SK-N-SH (cell line): ENCODE measurements at regions not wholly inside any gene's neighbourhood (a gene's known extent, or its start where the extent isn't known, plus 50 kb on each side); places are given as distances from the start of the nearest gene placed in this dataset.

Experiments
- CTCF ChIA-PET: fragments of 300-600, 350-600 bp; formaldehyde crosslinking; extraction: SDS; loops from one replicate; lab custom pipeline; 2021; lab: Yijun Ruan, JAX
- POLR2A ChIA-PET: fragments of 350-600 bp; sonication (Branson Sonifier 250); formaldehyde crosslinking; extraction: SDS; loops from one replicate; lab custom pipeline; 2020; ENCODE audit warnings: antibody characterized with exemption, inconsistent platforms; lab: Yijun Ruan, JAX
- DNase-seq: peaks from one replicate; pipeline ENCODE4 v3.0.0; 2012
- H2AFZ ChIP-seq: fragments of 200-600 bp; sonication (generic); 2 replicates; pipeline ENCODE4 v1.8.1; 2016; ENCODE audit warnings: antibody characterized with exemption, mild to moderate bottlenecking, low read depth
- H3F3A ChIP-seq: fragments of 200-600 bp; sonication (generic); replicated peaks from 2 replicates; pipeline ENCODE3; 2016; ENCODE audit warnings: antibody characterized with exemption, mild to moderate bottlenecking; ENCODE audit not compliant: insufficient read depth
- H3K27ac ChIP-seq, 2 experiments: fragments of 200-500 bp in 1 of 2; fragments of 200-600 bp in 1 of 2; sonication (Bioruptor generic) in 1 of 2; sonication (generic), shearing (Covaris generic) in 1 of 2; 2 replicates each; pipeline versions ENCODE4 v1.5.1 to v1.6.1; 2014 to 2016; ENCODE audit warnings: low read depth in 2 of 2, inconsistent platforms in 1 of 2, low read length in 1 of 2, mild to moderate bottlenecking in 1 of 2, mixed read lengths in 1 of 2
- H3K27me3 ChIP-seq: fragments of 200-600 bp; sonication (generic), shearing (Covaris generic); 2 replicates; pipeline ENCODE4 v1.6.1; 2016; ENCODE audit warnings: mixed run types; ENCODE audit not compliant: insufficient read depth
- H3K36me3 ChIP-seq, 2 experiments: fragments of 200-500 bp in 1 of 2; fragments of 200-600 bp in 1 of 2; sonication (Bioruptor generic) in 1 of 2; sonication (generic) in 1 of 2; replicated peaks in 1 of 2; 2 replicates each; pipeline versions ENCODE3 to v1.5.1; 2014 to 2016; ENCODE audit warnings: low read length in 1 of 2, mild to moderate bottlenecking in 1 of 2; ENCODE audit not compliant: insufficient read depth in 2 of 2, control insufficient read depth in 1 of 2
- H3K4me1 ChIP-seq, 2 experiments: fragments of 200-500 bp in 1 of 2; fragments of 200-600 bp in 1 of 2; sonication (Bioruptor generic) in 1 of 2; sonication (generic), shearing (Covaris generic) in 1 of 2; 2 replicates each; pipeline versions ENCODE4 v1.5.1 to v1.6.1; 2014 to 2016; ENCODE audit warnings: low read depth in 1 of 2, low read length in 1 of 2, mixed run types in 1 of 2; ENCODE audit not compliant: insufficient read depth in 2 of 2, control insufficient read depth in 1 of 2
- H3K4me2 ChIP-seq: fragments of 200-600 bp; sonication (generic), shearing (Covaris generic); 2 replicates; pipeline ENCODE4 v1.6.1; 2017; ENCODE audit warnings: mixed run types
- H3K4me3 ChIP-seq, 2 experiments: fragments of 200-500 bp in 1 of 2; fragments of 200-600 bp in 1 of 2; sonication (Bioruptor generic) in 1 of 2; sonication (generic), shearing (Covaris generic) in 1 of 2; 2 replicates each; pipeline versions ENCODE4 v1.5.1 to v1.8.1; 2014 to 2016; ENCODE audit warnings: low read depth in 2 of 2, inconsistent platforms in 1 of 2, low read length in 1 of 2, mild to moderate bottlenecking in 1 of 2, mixed read lengths in 1 of 2, moderate library complexity in 1 of 2
- H3K79me2 ChIP-seq: fragments of 200-600 bp; sonication (generic); 2 replicates; pipeline ENCODE4 v1.8.1; 2017; ENCODE audit warnings: mild to moderate bottlenecking; ENCODE audit not compliant: insufficient read depth
- H3K9ac ChIP-seq: fragments of 200-600 bp; sonication (generic); 2 replicates; pipeline ENCODE4 v1.6.1; 2017; ENCODE audit warnings: mixed run types
- H3K9me2 ChIP-seq: fragments of 200-600 bp; sonication (generic); 2 replicates; pipeline ENCODE4 v1.6.1; 2017; ENCODE audit warnings: mixed run types
- H3K9me3 ChIP-seq: fragments of 200-600 bp; sonication (generic); 2 replicates; pipeline ENCODE4 v1.6.1; 2017; ENCODE audit warnings: mixed run types, mild to moderate bottlenecking, moderate library complexity
- H4K20me1 ChIP-seq: fragments of 200-600 bp; sonication (generic); 2 replicates; pipeline ENCODE4 v1.6.1; 2017; ENCODE audit warnings: mild to moderate bottlenecking, mixed run types; ENCODE audit not compliant: insufficient read depth
- RCOR1 ChIP-seq: fragments of 150-350 bp; IDR thresholded peaks from 2 replicates; pipeline ENCODE4 v1.6.1; 2017; ENCODE audit warnings: antibody characterized with exemption, low read length
- REST ChIP-seq: IDR thresholded peaks from 2 replicates; pipeline ENCODE4 v1.6.1; 2012; ENCODE audit warnings: mild to moderate bottlenecking, low read depth, low read length, moderate library complexity
- RFX5 ChIP-seq: IDR thresholded peaks from 2 replicates; pipeline ENCODE4 v1.6.1; 2012; ENCODE audit warnings: mild to moderate bottlenecking, improper control_type of control experiment, low read length
- RXRA ChIP-seq: IDR thresholded peaks from 2 replicates; pipeline ENCODE4 v1.4.0; 2012; ENCODE audit warnings: low read depth, mild to moderate bottlenecking, borderline replicate concordance
- TCF12 ChIP-seq: IDR thresholded peaks from 2 replicates; pipeline ENCODE4 v1.4.0; 2012
- TEAD4 ChIP-seq: IDR thresholded peaks from 2 replicates; pipeline ENCODE4 v1.4.0; 2012; ENCODE audit warnings: mild to moderate bottlenecking, borderline replicate concordance; ENCODE audit not compliant: insufficient read depth
- whole genome bisulfite sequencing: methylation state at CpG from one replicate; pipeline ENCODE4 v1.1.6; 2017; ENCODE audit warnings: low lambda C conversion rate; 5-methylcytosine and 5-hydroxymethylcytosine counted together
- TF ChIP-seq, protein P1 (sequence below): IDR thresholded peaks from 2 replicates; pipeline ENCODE4; 2012
- TF ChIP-seq, protein P2 (sequence below): IDR thresholded peaks from 2 replicates; pipeline ENCODE4 v1.4.0; 2012; ENCODE audit warnings: low read depth

DNA sequence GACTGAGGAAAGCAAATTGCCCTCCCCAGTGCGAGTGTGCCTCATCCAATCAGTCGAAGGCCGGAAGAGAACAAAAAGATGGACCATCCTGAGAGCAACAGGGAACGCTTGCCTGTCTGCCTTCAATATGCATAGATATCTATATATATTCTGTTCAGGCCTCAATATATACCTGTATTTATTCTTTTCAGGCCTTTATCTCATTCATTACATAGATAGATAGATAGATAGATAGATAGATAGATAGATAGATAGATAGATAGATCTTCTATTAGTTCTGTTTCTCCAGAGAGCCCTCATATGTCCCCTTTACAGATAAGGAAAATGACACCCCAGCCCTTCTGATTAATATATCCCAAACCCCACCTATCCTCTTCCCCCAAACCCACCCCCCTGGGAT lies 55.1 kb upstream of the LMO2 start:
- no peak for DNase-seq
- no peak overlapping the region for H3K4me2 ChIP-seq
- H3K4me3 ChIP-seq, result no peak overlapping the region
- ChIA-PET CTCF (interaction anchor here (0.7 to 1.3 kb wide), 2 partner anchors 83 to 89 kb away, joined by 3 to 5 read pairs; no protein-coding TSS in a partner anchor), POLR2A (no interaction called here)
- no peaks in the 10 kb centered on the region for H3K79me2 ChIP-seq
- no peak overlapping the region for H3K9ac ChIP-seq
- no peaks in the 10 kb centered on the region for H3K9me3 ChIP-seq
- no peak for TF ChIP-seq TCF12
- TF ChIP-seq REST, result no peak
- no peak for TF ChIP-seq RXRA
- TF ChIP-seq, protein P1, sequence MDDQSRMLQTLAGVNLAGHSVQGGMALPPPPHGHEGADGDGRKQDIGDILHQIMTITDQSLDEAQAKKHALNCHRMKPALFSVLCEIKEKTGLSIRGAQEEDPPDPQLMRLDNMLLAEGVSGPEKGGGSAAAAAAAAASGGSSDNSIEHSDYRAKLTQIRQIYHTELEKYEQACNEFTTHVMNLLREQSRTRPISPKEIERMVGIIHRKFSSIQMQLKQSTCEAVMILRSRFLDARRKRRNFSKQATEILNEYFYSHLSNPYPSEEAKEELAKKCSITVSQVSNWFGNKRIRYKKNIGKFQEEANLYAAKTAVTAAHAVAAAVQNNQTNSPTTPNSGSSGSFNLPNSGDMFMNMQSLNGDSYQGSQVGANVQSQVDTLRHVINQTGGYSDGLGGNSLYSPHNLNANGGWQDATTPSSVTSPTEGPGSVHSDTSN, result no peak
- TF ChIP-seq RFX5, result no peak
- no peak for TF ChIP-seq TEAD4
- H2AFZ ChIP-seq, result no peak overlapping the region
- WGBS, result 74% methylated on average over 4 of the region's 4 CpGs
- peaks cover under 1 to 1% of the 10 kb centered on the region in 2 experiments; a peak in 2 of 4 replicates for H3K4me1 ChIP-seq
- no peaks in the 10 kb centered on the region for H3K9me2 ChIP-seq
- H3K27ac ChIP-seq, result no peak overlapping the region
- no peaks in the 10 kb centered on the region for H3F3A ChIP-seq
- no peaks in the 10 kb centered on the region; the same call in 1 of the 2 replicates for H3K27me3 ChIP-seq
- H4K20me1 ChIP-seq, result no peaks in the 10 kb centered on the region
- no peaks in the 10 kb centered on the region for H3K36me3 ChIP-seq

- H3K9ac ChIP-seq, result no peak overlapping the region
- H3K79me2 ChIP-seq, result no peaks in the 10 kb centered on the region
- H3K4me1 ChIP-seq, result peaks cover 7 to 8% of the 10 kb centered on the region in 2 experiments; a peak in 2 of 4 replicates
- no peak for DNase-seq
- H3K4me2 ChIP-seq, result no peak overlapping the region
- H3K36me3 ChIP-seq, result no peaks in the 10 kb centered on the region
- H4K20me1 ChIP-seq, result no peaks in the 10 kb centered on the region
- TF ChIP-seq RCOR1, result no peak
- TF ChIP-seq, protein P2, sequence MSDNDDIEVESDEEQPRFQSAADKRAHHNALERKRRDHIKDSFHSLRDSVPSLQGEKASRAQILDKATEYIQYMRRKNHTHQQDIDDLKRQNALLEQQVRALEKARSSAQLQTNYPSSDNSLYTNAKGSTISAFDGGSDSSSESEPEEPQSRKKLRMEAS, result no peak
- TF ChIP-seq RXRA, result no peak
- TF ChIP-seq, all 33 proteins: peak for 0
- no peak overlapping the region for H3K27ac ChIP-seq
- ChIA-PET POLR2A (no interaction called here), CTCF (interaction anchor here (0.6 to 0.9 kb wide), 2 partner anchors 23 to 110 kb away, joined by 3 read pairs; no protein-coding TSS in a partner anchor)
- H2AFZ ChIP-seq, result no peak overlapping the region
- no peaks in the 10 kb centered on the region; the same call in 1 of the 2 replicates for H3K27me3 ChIP-seq
- WGBS, result 42% methylated on average over 3 of the region's 4 CpGs
- no peaks in the 10 kb centered on the region for H3K9me3 ChIP-seq
- no peaks in the 10 kb centered on the region for H3F3A ChIP-seq
- no peak overlapping the region for H3K4me3 ChIP-seq
- H3K9me2 ChIP-seq, result no peaks in the 10 kb centered on the region
Measured at GRCh38 chr11:33945481-33946268, 53.8 kb upstream of the LMO2 start.
